ENCODE measurements at regions not wholly inside any gene's neighbourhood (a gene's known extent, or its start where the extent isn't known, plus 50 kb on each side); places are given as distances from the start of the nearest gene placed in this dataset.

DNA sequence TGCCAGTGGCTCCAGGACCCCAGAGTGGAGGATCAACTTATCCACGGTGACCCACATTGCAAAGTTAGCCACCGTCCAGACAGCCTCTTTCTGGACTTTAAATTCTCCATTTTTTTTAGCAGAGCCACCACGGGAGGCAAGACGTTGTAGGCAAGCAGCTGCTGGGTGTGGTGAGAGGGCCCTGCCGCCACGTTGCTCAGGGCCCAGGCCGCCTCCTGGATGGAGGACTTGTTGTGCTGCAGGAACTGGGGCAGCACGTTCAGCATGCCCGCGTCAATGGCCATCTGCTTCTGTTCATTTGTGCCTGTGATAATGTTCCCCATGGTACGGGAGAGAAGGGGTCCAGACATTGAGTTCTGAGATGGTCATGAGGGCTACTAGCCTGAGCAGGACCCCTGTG lies 114.3 kb upstream of the POC5 start:
- TF ChIP-seq, protein P1, sequence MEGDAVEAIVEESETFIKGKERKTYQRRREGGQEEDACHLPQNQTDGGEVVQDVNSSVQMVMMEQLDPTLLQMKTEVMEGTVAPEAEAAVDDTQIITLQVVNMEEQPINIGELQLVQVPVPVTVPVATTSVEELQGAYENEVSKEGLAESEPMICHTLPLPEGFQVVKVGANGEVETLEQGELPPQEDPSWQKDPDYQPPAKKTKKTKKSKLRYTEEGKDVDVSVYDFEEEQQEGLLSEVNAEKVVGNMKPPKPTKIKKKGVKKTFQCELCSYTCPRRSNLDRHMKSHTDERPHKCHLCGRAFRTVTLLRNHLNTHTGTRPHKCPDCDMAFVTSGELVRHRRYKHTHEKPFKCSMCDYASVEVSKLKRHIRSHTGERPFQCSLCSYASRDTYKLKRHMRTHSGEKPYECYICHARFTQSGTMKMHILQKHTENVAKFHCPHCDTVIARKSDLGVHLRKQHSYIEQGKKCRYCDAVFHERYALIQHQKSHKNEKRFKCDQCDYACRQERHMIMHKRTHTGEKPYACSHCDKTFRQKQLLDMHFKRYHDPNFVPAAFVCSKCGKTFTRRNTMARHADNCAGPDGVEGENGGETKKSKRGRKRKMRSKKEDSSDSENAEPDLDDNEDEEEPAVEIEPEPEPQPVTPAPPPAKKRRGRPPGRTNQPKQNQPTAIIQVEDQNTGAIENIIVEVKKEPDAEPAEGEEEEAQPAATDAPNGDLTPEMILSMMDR (IDR thresholded peaks at IDR 0.05; ENCODE audit: insufficient read depth, low read depth, low read length): no peak
- TF ChIP-seq EZH2 (IDR thresholded peaks at IDR 0.05; ENCODE audit: insufficient read depth, low read length): no peak
